A673 (cell line): ENCODE measurements at regions not wholly inside any gene's neighbourhood (a gene's known extent, or its start where the extent isn't known, plus 50 kb on each side); places are given as distances from the start of the nearest gene placed in this dataset.

ENCODE experiments used
- BruUV-seq: library from RNA; stranded (reverse); fragments of 400-500 nt; replicated peaks from 2 replicates; lab custom pipeline; 2021; lab: Mats Ljungman, UMichigan
- CTCF ChIA-PET: fragments of 300-600 bp; sonication (Branson Sonifier 250); formaldehyde crosslinking; loops from one replicate; lab custom pipeline; 2022; ENCODE audit warnings: antibody characterized with exemption; lab: Charles Lee
- POLR2A ChIA-PET: fragments of 300-600 bp; sonication (Branson Sonifier 250); formaldehyde crosslinking; loops from one replicate; lab custom pipeline; 2022; ENCODE audit warnings: antibody characterized with exemption; ENCODE audit not compliant: low non-redundant PET; lab: Charles Lee
- DNase-seq: peaks from one replicate; pipeline ENCODE4 v3.0.0-alpha.2; 2015; ENCODE audit warnings: low spot score
- H3K27ac ChIP-seq: fragments of 200-600 bp; sonication (generic); 2 replicates; pipeline ENCODE4 v1.5.1; 2016; ENCODE audit warnings: mixed run types, low read depth, mild to moderate bottlenecking, mixed read lengths, antibody characterized with exemption, low read length; ENCODE audit not compliant: poor library complexity, severe bottlenecking
- H3K27me3 ChIP-seq: fragments of 200-600 bp; sonication (generic); replicated peaks from 2 replicates; pipeline ENCODE4 v1.6.1; 2017; ENCODE audit warnings: mixed run types, low read depth, mild to moderate bottlenecking, mixed read lengths, antibody characterized with exemption, low read length; ENCODE audit not compliant: insufficient read depth, poor library complexity
- H3K36me3 ChIP-seq: fragments of 200-600 bp; sonication (generic); 2 replicates; pipeline ENCODE4 v1.6.1; 2016; ENCODE audit warnings: mixed run types, mild to moderate bottlenecking, mixed read lengths, antibody characterized with exemption, low read length; ENCODE audit not compliant: insufficient read depth, poor library complexity, severe bottlenecking
- H3K4me1 ChIP-seq: fragments of 200-600 bp; sonication (generic); 2 replicates; pipeline ENCODE4 v1.6.1; 2017; ENCODE audit warnings: mixed run types, mild to moderate bottlenecking, mixed read lengths, antibody characterized with exemption, low read length; ENCODE audit not compliant: insufficient read depth, poor library complexity, severe bottlenecking
- H3K4me3 ChIP-seq: fragments of 200-600 bp; sonication (generic); 2 replicates; pipeline ENCODE4 v1.5.1; 2016; ENCODE audit warnings: low read depth, mixed run types, mild to moderate bottlenecking, mixed read lengths, low read length; ENCODE audit not compliant: poor library complexity, severe bottlenecking
- H3K9me3 ChIP-seq: fragments of 200-600 bp; sonication (generic); 2 replicates; pipeline ENCODE4 v1.6.1; 2016; ENCODE audit warnings: mixed run types, low read depth, mild to moderate bottlenecking, mixed read lengths, antibody characterized with exemption, low read length; ENCODE audit not compliant: poor library complexity, severe bottlenecking
- CTCF ChIP-seq: fragments of 300-800, 200-600 bp; sonication (generic); conservative IDR thresholded peaks from 2 replicates; pipeline ENCODE4 v1.5.1; 2017; ENCODE audit warnings: low read depth, mild to moderate bottlenecking, antibody characterized with exemption, low read length, moderate library complexity, mixed read lengths
- EZH2 ChIP-seq: fragments of 200-600 bp; sonication (generic); IDR thresholded peaks from 2 replicates; pipeline ENCODE4 v1.6.1; 2017; ENCODE audit warnings: borderline replicate concordance, low read depth, mild to moderate bottlenecking, mixed read lengths, antibody characterized with exemption, low read length; ENCODE audit not compliant: poor library complexity, severe bottlenecking
- intact Hi-C: fragments of 100-400 bp; cut with micrococcal nuclease; formaldehyde crosslinking; loops from one replicate; pipeline ENCODE4 v1.10.0; 2022; ENCODE audit not compliant: unreplicated experiment

- no TSS peak for BruUV-seq
Measured at GRCh38 chr6:23953976-23954375, 172.0 kb upstream of the NRSN1 start.

GRCh38 chr6:23957017-23957416 is 169.0 kb upstream of the NRSN1 start:
- no TSS peak for BruUV-seq
- ChIA-PET CTCF (no interaction called here), POLR2A (no interaction called here)
- H3K27me3 ChIP-seq, result peaks cover 5% of the 10 kb centered on the region
- H3K36me3 ChIP-seq, result no peaks in the 10 kb centered on the region
- H3K4me3 ChIP-seq, result no peak overlapping the region
- DNase-seq, result no peak
- H3K4me1 ChIP-seq, result no peaks in the 10 kb centered on the region
- TF ChIP-seq EZH2, result no peak
- no peak for TF ChIP-seq CTCF
- intact Hi-C loops, result no loop called here
- H3K9me3 ChIP-seq, result no peaks in the 10 kb centered on the region
- H3K27ac ChIP-seq, result no peak overlapping the region

More at GRCh38 chr6:23953976-23954375, 172.0 kb upstream of the NRSN1 start:
- CTCF ChIA-PET, result no interaction called here
- intact Hi-C loops, result no loop called here
- no peak for DNase-seq
- Histone ChIP-seq H3K27me3 (no peaks in the 10 kb centered on the region), H3K4me3 (no peak overlapping the region), H3K4me1 (no peaks in the 10 kb centered on the region), H3K9me3 (no peaks in the 10 kb centered on the region), H3K27ac (no peak overlapping the region), H3K36me3 (no peaks in the 10 kb centered on the region)
- POLR2A ChIA-PET, result no interaction called here
- TF ChIP-seq EZH2 (no peak), CTCF (no peak)

GRCh38 chr6:23964865-23965264 is 161.2 kb upstream of the NRSN1 start:
- intact Hi-C loops, result no loop called here
- TF ChIP-seq CTCF, result no peak
- Histone ChIP-seq H3K27me3 (peaks cover 14% of the 10 kb centered on the region), H3K4me3 (no peak overlapping the region), H3K27ac (no peak overlapping the region), H3K9me3 (no peaks in the 10 kb centered on the region), H3K36me3 (no peaks in the 10 kb centered on the region), H3K4me1 (no peaks in the 10 kb centered on the region)
- POLR2A ChIA-PET, result no interaction called here
- BruUV-seq, result no TSS peak
- CTCF ChIA-PET, result no interaction called here
- DNase-seq, result peak; percentile 4
